Smooth muscle cell (in vitro differentiated cells): ENCODE measurements at regions not wholly inside any gene's neighbourhood (a gene's known extent, or its start where the extent isn't known, plus 50 kb on each side); places are given as distances from the start of the nearest gene placed in this dataset.
"Not testable (repeated sequence)": the region's sequence is repeated elsewhere in the genome, so short reads cannot be mapped to it uniquely, and the experiment has no call there.

ENCODE experiments used
- DNase-seq: peaks from one replicate; lab custom pipeline; 2025; ENCODE audit not compliant: unreplicated experiment; lab: John Stamatoyannopoulos, UW
- H2AFZ ChIP-seq: fragments of 200-600 bp; sonication (generic); 2 replicates; pipeline ENCODE4 v1.6.0; 2016; ENCODE audit warnings: antibody characterized with exemption, low read depth, mild to moderate bottlenecking
- H3F3A ChIP-seq: fragments of 200-600 bp; sonication (generic); 2 replicates; pipeline ENCODE4 v1.6.0; 2017; ENCODE audit warnings: antibody characterized with exemption, low read depth
- H3K27ac ChIP-seq: fragments of 200-600 bp; sonication (generic); 2 replicates; pipeline ENCODE4 v1.5.1; 2016; ENCODE audit warnings: low read depth, mild to moderate bottlenecking
- H3K27me3 ChIP-seq: fragments of 200-600 bp; sonication (generic); 2 replicates; pipeline ENCODE4 v1.6.1; 2016; ENCODE audit warnings: low read depth, mild to moderate bottlenecking
- H3K36me3 ChIP-seq: fragments of 200-600 bp; sonication (generic); 2 replicates; pipeline ENCODE4 v1.5.1; 2016; ENCODE audit warnings: low read depth
- H3K4me1 ChIP-seq: fragments of 200-600 bp; sonication (generic); 2 replicates; pipeline ENCODE4 v1.5.1; 2016; ENCODE audit warnings: low read depth
- H3K4me2 ChIP-seq: fragments of 200-600 bp; sonication (generic); 2 replicates; pipeline ENCODE4 v1.6.0; 2016; ENCODE audit warnings: mild to moderate bottlenecking
- H3K4me3 ChIP-seq: fragments of 200-600 bp; sonication (generic); 2 replicates; pipeline ENCODE4 v1.5.1; 2016; ENCODE audit warnings: mild to moderate bottlenecking
- H3K79me2 ChIP-seq: fragments of 200-600 bp; sonication (generic); 2 replicates; pipeline ENCODE4 v1.6.0; 2016; ENCODE audit warnings: low read depth, mild to moderate bottlenecking
- H3K9ac ChIP-seq: fragments of 200-600 bp; sonication (generic); 2 replicates; pipeline ENCODE4 v1.6.0; 2016; ENCODE audit warnings: low read depth
- H3K9me3 ChIP-seq: fragments of 200-600 bp; sonication (generic); replicated peaks from 2 replicates; pipeline ENCODE4 v1.5.1; 2016; ENCODE audit warnings: low read depth
- H4K20me1 ChIP-seq: fragments of 200-600 bp; sonication (generic); 2 replicates; pipeline ENCODE4 v1.6.0; 2016; ENCODE audit warnings: low read depth
- WGBS: methylation state at CpG from one replicate; pipeline ENCODE4 v1.1.7; 2016; ENCODE audit warnings: low lambda C conversion rate; 5-methylcytosine and 5-hydroxymethylcytosine counted together
- TF ChIP-seq, protein P1 (sequence below): fragments of 200-600 bp; sonication (generic); IDR thresholded peaks from 2 replicates; pipeline ENCODE4 v1.5.1; 2017; ENCODE audit warnings: borderline replicate concordance, mild to moderate bottlenecking, antibody characterized with exemption; ENCODE audit not compliant: insufficient read depth, poor library complexity, severe bottlenecking

DNA sequence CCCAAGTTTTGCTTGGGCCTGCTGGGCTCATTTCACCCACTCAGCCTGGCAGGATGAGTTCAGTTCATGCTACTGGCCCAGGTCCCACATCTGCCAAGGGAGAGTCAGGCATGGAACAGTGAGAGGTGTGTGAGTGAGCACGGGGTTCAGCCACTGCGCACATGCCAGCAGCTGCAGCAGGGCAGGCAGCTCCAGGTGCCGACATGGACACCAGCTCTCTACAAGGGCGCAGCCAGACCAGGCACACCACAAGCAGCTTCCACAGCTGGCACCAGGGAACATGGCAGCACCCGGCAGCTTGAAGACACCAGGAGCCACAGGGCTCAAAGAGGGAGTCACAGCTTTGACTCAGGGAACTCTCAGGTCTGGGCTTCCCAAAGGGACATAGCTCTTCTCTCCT lies 938.0 kb downstream of the SORCS3 start:
- Histone ChIP-seq H3K79me2 (no peaks in the 10 kb centered on the region), H4K20me1 (no peaks in the 10 kb centered on the region), H3K36me3 (no peaks in the 10 kb centered on the region), H3K27me3 (no peaks in the 10 kb centered on the region), H3F3A (no peaks in the 10 kb centered on the region), H3K27ac (no peak overlapping the region), H3K9me3 (no peaks in the 10 kb centered on the region), H3K9ac (no peak overlapping the region), H3K4me3 (no peak overlapping the region), H3K4me1 (no peaks in the 10 kb centered on the region), H3K4me2 (no peak overlapping the region), H2AFZ (no peak overlapping the region)
- 96% methylated on average over 5 of the region's 5 CpGs for WGBS
- DNase-seq, result no peak
- TF ChIP-seq, protein P1, sequence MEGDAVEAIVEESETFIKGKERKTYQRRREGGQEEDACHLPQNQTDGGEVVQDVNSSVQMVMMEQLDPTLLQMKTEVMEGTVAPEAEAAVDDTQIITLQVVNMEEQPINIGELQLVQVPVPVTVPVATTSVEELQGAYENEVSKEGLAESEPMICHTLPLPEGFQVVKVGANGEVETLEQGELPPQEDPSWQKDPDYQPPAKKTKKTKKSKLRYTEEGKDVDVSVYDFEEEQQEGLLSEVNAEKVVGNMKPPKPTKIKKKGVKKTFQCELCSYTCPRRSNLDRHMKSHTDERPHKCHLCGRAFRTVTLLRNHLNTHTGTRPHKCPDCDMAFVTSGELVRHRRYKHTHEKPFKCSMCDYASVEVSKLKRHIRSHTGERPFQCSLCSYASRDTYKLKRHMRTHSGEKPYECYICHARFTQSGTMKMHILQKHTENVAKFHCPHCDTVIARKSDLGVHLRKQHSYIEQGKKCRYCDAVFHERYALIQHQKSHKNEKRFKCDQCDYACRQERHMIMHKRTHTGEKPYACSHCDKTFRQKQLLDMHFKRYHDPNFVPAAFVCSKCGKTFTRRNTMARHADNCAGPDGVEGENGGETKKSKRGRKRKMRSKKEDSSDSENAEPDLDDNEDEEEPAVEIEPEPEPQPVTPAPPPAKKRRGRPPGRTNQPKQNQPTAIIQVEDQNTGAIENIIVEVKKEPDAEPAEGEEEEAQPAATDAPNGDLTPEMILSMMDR, result no peak

DNA sequence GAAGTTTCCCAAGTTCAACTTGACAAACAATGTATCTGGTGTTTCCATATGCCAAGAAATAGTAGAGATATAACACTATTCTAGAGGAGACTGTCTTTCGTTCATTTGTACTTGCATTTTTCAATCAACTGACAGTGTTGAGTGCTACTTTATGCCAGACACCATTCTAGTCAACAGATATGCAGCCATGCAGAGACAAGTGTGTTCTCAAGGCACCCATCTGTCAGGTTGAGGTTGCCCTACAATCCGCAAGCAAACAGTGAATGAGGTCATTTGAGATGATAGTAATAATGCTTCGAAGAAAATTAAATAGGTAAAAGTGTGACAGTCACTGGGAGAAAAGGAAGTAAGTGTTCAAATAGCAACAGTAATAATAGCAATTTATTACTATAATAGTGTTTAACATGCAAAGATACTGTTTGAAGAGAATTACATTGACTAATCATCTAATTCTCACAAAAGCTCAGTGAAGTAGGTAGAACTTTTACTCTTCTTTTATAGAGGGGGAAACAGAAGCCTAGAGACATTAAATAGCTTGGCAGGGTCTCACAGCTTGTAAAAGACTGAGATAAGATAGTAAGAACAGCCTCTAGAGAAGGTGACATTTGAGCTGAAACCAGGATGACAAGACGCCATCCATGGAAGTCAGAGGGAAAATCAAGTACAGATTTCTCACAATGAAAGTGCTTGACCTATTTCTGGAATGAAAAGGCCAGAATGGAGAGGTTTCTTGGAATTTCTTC lies 936.9 kb downstream of the SORCS3 start:
- TF ChIP-seq, protein P1, result no peak
- no peaks in the 10 kb centered on the region for H3F3A ChIP-seq
- no peak overlapping the region for H3K4me2 ChIP-seq
- H3K4me3 ChIP-seq, result no peak overlapping the region
- H3K79me2 ChIP-seq, result no peaks in the 10 kb centered on the region
- no peaks in the 10 kb centered on the region for H3K36me3 ChIP-seq
- no peaks in the 10 kb centered on the region for H4K20me1 ChIP-seq
- H3K27ac ChIP-seq, result no peak overlapping the region
- H3K4me1 ChIP-seq, result no peaks in the 10 kb centered on the region
- no peaks in the 10 kb centered on the region for H3K27me3 ChIP-seq
- 57% methylated on average over 4 of the region's 4 CpGs for WGBS
- DNase-seq, result no peak
- H3K9me3 ChIP-seq, result no peaks in the 10 kb centered on the region
- H3K9ac ChIP-seq, result no peak overlapping the region
- no peak overlapping the region for H2AFZ ChIP-seq

DNA sequence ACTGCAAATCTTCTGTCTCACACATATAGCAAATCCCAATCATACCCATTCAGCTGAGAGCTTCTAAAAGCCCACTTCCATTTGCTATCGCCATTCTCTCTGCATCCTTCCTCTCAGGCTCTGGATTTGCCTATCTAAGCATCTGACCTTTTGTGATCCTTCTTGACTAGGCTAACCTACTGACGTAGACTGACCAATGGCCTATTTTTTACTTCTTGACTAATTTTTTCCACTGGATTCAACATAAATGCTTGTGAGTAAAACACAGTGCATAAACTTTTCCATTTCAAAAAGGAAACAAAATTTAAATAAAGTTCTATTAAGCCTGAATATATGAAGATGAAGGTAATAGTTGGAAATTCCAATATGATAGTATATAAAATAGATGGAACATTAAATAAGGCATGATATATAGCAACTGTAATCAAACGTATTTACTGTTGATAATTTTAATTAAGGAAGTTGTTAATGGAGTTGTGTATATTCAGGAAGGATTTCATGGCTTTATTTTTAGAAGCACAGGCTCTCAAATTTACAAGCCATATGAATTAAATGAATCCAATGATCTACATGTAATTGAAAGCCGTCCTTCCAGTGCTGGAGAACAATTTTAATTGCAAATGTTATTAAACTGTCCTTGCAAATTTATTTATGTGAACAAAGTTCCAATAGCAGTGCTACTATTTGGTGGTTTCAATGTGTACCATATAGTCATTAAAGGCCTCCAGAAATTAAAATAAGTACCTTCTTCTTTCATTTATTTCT lies 918.4 kb downstream of the SORCS3 start:
- no peak overlapping the region for H3K4me3 ChIP-seq

DNA sequence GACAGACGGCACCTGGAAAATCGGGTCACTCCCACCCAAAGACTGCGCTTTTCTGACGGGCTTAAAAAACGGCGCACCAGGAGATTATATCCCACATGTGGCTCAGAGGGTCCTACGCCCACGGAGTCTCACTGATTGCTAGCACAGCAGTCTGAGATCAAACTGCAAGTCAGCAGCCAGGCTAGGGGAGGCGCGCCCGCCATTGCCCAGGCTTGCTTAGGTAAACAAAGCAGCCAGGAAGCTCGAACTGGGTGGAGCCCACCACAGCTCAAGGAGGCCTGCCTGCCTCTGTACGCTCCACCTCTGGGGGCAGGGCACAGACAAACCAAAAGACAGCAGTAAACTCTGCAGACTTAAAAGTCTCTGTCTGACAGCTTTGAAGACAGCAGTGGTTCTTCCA lies 909.4 kb downstream of the SORCS3 start:
- H3K9me3 ChIP-seq, H3F3A ChIP-seq, H3K4me3 ChIP-seq, H4K20me1 ChIP-seq, DNase-seq, H3K36me3 ChIP-seq, H3K79me2 ChIP-seq, H3K4me2 ChIP-seq, H3K9ac ChIP-seq, H3K27ac ChIP-seq, H3K4me1 ChIP-seq, H2AFZ ChIP-seq, H3K27me3 ChIP-seq: not testable (repeated sequence)
- 85% methylated on average over 13 of the region's 13 CpGs for whole genome bisulfite sequencing

More for the DNA sequence above, 918.4 kb downstream of the SORCS3 start:
- Histone ChIP-seq H3F3A (no peaks in the 10 kb centered on the region), H3K9me3 (no peaks in the 10 kb centered on the region), H3K4me2 (no peak overlapping the region), H3K36me3 (no peaks in the 10 kb centered on the region), H4K20me1 (no peaks in the 10 kb centered on the region), H3K27ac (no peak overlapping the region), H2AFZ (no peak overlapping the region), H3K4me1 (no peaks in the 10 kb centered on the region), H3K27me3 (no peaks in the 10 kb centered on the region), H3K9ac (no peak overlapping the region), H3K79me2 (no peaks in the 10 kb centered on the region)
- TF ChIP-seq, protein P1, result no peak
- DNase-seq, result no peak
- 81% methylated on average over 4 of the region's 4 CpGs for WGBS
